ENCODE measurements at regions not wholly inside any gene's neighbourhood (a gene's known extent, or its start where the extent isn't known, plus 50 kb on each side); places are given as distances from the start of the nearest gene placed in this dataset.
"Not testable (repeated sequence)": the region's sequence is repeated elsewhere in the genome, so short reads cannot be mapped to it uniquely, and the experiment has no call there.

DNA sequence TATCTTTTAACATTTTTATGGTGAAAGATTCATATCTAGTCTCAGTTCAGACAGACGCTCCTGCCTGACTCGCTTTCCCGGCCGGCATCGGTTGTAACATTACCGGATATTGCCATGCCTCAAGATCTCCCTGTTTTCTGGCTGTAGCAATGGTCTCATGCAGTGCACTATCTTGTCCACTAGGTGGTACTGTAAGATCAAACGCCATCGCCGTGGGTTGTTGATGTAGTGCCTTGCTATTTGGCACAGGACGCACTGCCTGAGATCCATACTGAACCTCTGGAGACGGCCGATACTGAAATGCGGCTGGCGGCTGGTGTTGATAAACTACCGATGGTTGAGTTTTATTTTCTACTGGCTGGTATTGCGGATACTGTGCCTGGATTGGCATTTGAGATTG lies 75.9 kb upstream of the ZNF195 start:
- H3K27ac ChIP-seq; H3K36me3 ChIP-seq (replicated peaks in 1 of 2; ENCODE audit: insufficient read depth in 1 of 2, low read depth in 2 of 2); H3K4me1 ChIP-seq; H3K27me3 ChIP-seq; ATAC-seq; H3K9me3 ChIP-seq; intact Hi-C loops (cut with DNase I); H3K4me3 ChIP-seq: not testable (repeated sequence)
- TF ChIP-seq, protein P1, sequence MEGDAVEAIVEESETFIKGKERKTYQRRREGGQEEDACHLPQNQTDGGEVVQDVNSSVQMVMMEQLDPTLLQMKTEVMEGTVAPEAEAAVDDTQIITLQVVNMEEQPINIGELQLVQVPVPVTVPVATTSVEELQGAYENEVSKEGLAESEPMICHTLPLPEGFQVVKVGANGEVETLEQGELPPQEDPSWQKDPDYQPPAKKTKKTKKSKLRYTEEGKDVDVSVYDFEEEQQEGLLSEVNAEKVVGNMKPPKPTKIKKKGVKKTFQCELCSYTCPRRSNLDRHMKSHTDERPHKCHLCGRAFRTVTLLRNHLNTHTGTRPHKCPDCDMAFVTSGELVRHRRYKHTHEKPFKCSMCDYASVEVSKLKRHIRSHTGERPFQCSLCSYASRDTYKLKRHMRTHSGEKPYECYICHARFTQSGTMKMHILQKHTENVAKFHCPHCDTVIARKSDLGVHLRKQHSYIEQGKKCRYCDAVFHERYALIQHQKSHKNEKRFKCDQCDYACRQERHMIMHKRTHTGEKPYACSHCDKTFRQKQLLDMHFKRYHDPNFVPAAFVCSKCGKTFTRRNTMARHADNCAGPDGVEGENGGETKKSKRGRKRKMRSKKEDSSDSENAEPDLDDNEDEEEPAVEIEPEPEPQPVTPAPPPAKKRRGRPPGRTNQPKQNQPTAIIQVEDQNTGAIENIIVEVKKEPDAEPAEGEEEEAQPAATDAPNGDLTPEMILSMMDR (IDR thresholded peaks at IDR 0.05) = peak; percentile 59 to 93 (median 79)
- DNase-seq = peak; percentile 64 to 77 (median 76)
- whole genome bisulfite sequencing, 2 donors = 0% methylated on average over 8 to 16 of the region's 16 CpGs

DNA sequence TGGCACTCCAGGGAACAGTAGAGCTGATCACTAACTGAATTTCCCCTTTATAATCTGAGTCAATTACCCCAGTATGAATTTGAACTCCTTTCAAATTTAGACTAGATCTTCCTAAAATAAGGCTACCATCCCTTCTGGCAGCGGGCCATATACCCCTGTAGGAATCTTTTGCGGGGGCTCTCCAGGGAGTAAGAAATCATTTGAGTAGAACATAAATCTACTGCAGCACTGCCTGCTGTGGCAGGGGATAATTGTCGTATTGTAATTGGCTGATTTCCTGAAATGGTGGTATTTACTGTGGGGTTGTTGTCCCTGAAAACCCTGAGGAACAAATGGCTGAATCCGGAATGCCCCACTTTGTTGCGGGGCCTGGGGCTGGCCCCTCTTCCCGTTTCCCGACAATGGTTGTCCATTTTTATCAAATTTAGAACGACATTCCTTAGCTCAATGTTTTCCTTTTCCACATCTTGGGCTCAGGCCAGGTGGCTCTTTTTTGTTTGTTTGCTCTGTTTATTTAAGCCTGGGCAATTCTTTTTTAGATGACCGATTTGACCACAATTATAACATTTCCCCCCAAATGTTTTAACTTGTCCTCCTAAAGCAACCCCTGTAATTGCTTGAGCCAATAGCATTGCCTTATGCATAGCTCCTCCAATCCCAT lies 74.8 kb upstream of the ZNF195 start:
- H3K4me3 ChIP-seq; H3K27ac ChIP-seq; H3K4me1 ChIP-seq; H3K9me3 ChIP-seq; H3K36me3 ChIP-seq (replicated peaks in 1 of 2; ENCODE audit: insufficient read depth in 1 of 2, low read depth in 2 of 2); H3K27me3 ChIP-seq; intact Hi-C loops (cut with DNase I); ATAC-seq; DNase-seq: not testable (repeated sequence)
- WGBS, 2 donors = 24 to 31% methylated on average over 9 of the region's 9 CpGs

DNA sequence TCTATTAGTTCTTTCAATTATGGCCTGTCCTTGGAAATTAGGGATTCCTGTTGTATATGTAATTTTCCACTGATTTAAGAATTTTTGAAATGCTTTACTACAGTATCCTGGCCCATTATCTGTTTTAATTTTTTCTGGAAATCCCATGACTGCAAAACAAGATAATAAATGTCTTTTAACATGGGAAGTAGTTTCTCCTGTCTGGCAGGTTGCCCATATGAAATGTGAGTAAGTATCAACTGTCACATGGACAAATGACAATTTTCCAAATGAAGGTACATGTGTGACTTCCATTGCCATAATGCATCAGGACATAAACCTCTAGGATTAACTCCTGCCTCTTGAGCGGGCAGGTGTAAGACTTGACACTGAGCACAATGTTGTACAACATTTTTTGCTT lies 71.9 kb upstream of the ZNF195 start:
- DNase-seq; H3K36me3 ChIP-seq (replicated peaks in 1 of 2; ENCODE audit: insufficient read depth in 1 of 2, low read depth in 2 of 2); H3K27me3 ChIP-seq; H3K4me1 ChIP-seq; H3K9me3 ChIP-seq; intact Hi-C loops (cut with DNase I); H3K27ac ChIP-seq; H3K4me3 ChIP-seq; ATAC-seq: not testable (repeated sequence)
- 84 to 94% methylated on average over 1 of the region's 1 CpG for WGBS, 2 donors

DNA sequence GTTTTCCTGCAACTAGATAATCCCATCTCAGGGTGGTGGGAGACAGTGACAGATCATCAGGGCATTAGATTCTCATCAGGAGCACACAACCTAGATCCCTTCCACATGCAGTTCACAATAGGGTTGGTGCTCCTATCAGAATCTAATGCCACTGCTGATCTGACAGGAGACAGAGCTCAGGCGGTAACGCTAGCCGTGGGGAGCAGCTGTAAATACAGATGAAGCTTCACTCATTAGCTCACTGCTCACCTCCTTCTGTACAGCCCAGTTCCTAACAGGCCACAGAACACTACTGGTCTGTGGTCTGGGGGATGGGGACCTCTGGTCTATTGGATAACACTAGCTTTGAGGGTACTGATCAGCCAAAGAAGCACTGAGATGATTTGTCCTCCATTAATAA lies 66.6 kb upstream of the ZNF195 start:
- H3K4me1 ChIP-seq; DNase-seq; H3K9me3 ChIP-seq; H3K36me3 ChIP-seq (replicated peaks in 1 of 2; ENCODE audit: insufficient read depth in 1 of 2, low read depth in 2 of 2); H3K27me3 ChIP-seq; H3K4me3 ChIP-seq; H3K27ac ChIP-seq; intact Hi-C loops (cut with DNase I); ATAC-seq: not testable (repeated sequence)
- WGBS, 2 donors = 86 to 89% methylated on average over 3 of the region's 3 CpGs

DNA sequence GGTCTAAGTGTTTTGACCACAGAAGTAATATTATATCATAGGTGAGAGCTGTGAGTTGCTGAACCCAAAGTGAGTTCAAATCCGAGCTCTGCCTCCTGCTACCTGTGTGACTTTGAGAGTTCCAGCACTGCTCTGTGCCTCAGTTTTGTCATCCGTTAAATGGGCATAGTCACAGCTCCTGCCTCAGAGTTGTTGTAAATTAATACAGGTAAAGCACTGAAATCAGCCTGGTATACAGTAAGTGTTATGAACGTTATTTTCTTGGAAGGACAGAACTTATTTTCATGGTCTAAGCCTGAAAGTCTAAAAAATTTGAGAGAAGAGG lies 65.4 kb upstream of the ZNF195 start:
- intact Hi-C loops (cut with DNase I); ATAC-seq; H3K27ac ChIP-seq; H3K9me3 ChIP-seq; DNase-seq; H3K27me3 ChIP-seq; H3K36me3 ChIP-seq (replicated peaks in 1 of 2; ENCODE audit: insufficient read depth in 1 of 2, low read depth in 2 of 2); H3K4me3 ChIP-seq; H3K4me1 ChIP-seq: not testable (repeated sequence)
- 57 to 70% methylated on average over 2 to 3 of the region's 3 CpGs for WGBS, 2 donors

DNA sequence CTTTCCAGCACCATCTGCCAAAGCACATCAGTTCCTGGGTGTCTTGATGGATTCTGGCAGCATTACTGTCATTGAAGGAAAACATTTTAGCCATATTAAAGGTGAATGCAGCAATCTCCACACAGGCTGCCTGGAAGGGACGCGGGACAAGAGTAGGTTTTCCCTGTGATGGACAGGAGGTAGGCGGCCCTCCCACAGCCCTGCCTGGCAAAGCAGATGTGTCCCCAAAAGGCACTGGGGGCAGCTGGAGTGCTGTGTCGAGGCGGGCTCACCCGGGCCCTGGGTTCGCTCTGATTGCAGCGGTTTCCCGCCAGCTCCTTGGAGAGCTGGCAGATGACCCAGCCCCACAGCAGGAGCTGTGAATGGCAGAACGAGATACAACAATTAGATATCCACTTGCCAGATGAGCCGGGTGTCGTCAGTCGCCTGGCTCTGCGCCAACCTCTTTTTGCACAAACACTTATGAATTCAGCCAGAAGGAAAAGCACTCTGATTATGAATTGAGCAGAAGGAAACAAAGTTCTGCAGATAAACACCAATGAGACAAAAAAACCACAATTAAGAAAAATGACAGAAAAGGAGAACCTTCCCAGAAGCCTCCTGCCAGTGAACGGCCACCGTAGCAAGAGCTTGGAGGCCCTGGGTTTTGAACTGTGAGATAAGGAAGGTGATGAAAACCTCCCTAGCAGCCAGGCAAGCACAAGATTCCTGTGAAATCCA lies 64.9 kb upstream of the ZNF195 start:
- H3K27me3 ChIP-seq; H3K36me3 ChIP-seq (replicated peaks in 1 of 2; ENCODE audit: insufficient read depth in 1 of 2, low read depth in 2 of 2); intact Hi-C loops (cut with DNase I); H3K9me3 ChIP-seq; H3K4me3 ChIP-seq; ATAC-seq; DNase-seq; H3K4me1 ChIP-seq; H3K27ac ChIP-seq: not testable (repeated sequence)
- WGBS, 2 donors = 21 to 25% methylated on average over 9 to 14 of the region's 16 CpGs

DNA sequence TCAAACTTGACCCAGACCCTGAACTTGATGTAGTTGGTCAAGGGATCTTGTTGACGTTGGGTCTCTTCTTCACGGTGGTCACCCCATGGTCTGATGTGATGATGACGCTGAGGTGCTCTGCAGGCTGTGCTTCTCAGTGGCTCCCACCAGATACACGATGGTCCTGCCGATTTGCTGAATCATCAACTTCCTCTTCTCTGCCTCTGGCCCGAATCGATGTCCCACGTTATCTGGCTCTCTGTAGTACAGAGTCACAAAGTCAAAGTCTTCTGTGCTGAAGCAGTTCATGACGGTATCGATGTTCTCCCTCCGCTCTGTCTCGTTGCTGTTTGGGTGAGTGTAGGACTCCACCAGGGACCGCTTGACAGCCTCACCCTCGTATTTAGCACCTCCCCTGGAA lies 58.5 kb upstream of the ZNF195 start:
- H3K27me3 ChIP-seq; H3K36me3 ChIP-seq (replicated peaks in 1 of 2; ENCODE audit: insufficient read depth in 1 of 2, low read depth in 2 of 2); H3K9me3 ChIP-seq; H3K27ac ChIP-seq; DNase-seq; H3K4me3 ChIP-seq; intact Hi-C loops (cut with DNase I); ATAC-seq; H3K4me1 ChIP-seq: not testable (repeated sequence)
- 58 to 79% methylated on average over 14 of the region's 14 CpGs for WGBS, 2 donors

DNA sequence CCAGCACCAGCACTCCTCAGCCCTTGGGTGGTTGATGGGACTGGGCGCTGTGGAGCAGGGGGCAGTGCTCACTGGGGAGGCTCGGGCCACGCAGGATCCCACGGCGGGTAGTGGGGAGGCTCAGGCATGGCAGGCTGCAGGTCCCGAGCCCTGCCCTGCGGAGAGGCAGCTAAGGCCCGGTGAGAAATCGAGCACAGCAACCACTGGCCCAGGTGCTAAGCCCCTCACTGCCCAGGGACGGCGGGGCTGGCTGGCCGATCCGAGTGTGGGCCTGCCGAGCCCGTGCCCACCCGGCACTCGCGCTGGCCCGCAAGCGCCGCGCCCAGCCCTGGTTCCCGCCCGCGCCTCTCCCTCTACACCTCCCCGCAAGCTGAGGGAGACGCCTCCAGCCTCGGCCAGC lies 56.0 kb upstream of the ZNF195 start:
- DNase-seq = no peak
- no peak for ATAC-seq
- Histone ChIP-seq H3K4me3 (no peak overlapping the region), H3K9me3 (no peaks in the 10 kb centered on the region), H3K36me3 (replicated peaks in 1 of 2; ENCODE audit: insufficient read depth in 1 of 2, low read depth in 2 of 2) (no peaks in the 10 kb centered on the region), H3K27me3 (no peaks in the 10 kb centered on the region), H3K27ac (no peak overlapping the region), H3K4me1 (no peaks in the 10 kb centered on the region)
- TF ChIP-seq, protein P1 (IDR thresholded peaks at IDR 0.05) = no peak
- no peak for TF ChIP-seq POLR2A (IDR thresholded peaks at IDR 0.05)
- 92 to 94% methylated on average over 10 to 28 of the region's 28 CpGs for WGBS, 2 donors
- intact Hi-C loops (cut with DNase I) = no loop called here

DNA sequence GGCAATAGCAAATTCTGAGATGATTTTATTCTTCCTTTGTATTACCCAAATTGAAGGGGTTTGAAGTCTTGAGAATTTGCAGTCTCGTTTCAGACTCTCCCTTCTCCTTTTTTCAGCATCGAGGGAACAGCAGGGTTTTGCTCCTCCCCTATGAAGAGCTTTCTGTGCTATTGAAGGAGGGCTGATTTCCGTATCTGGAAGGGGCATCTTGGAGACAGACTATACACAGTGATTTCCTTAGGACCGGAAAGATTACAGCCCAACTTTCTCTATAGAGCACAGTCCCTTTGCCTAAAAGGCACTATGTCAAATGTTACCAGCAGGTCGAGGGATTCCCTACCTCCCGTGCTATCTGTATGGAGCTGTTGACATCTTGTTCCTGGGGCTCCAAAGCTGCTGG lies 50.2 kb upstream of the ZNF195 start:
- H3K36me3 ChIP-seq (replicated peaks in 1 of 2; ENCODE audit: insufficient read depth in 1 of 2, low read depth in 2 of 2); intact Hi-C loops (cut with DNase I); ATAC-seq; H3K27me3 ChIP-seq; H3K27ac ChIP-seq; H3K9me3 ChIP-seq; H3K4me3 ChIP-seq; DNase-seq; H3K4me1 ChIP-seq: not testable (repeated sequence)
- WGBS, 2 donors = 31 to 35% methylated on average over 6 of the region's 6 CpGs

Measured in body of pancreas (tissue), 4 donors.